ENCODE measurements at regions not wholly inside any gene's neighbourhood (a gene's known extent, or its start where the extent isn't known, plus 50 kb on each side); places are given as distances from the start of the nearest gene placed in this dataset.
A peak's percentile ranks its signal among the peaks of the same experiment; 100 is the strongest.

GRCh38 chr3:159852266-159852665, 136.4 kb upstream of the IL12A start:
- no peaks in the 10 kb centered on the region for H3K9me3 ChIP-seq (ENCODE audit: low read length)
- H3K27me3 ChIP-seq (ENCODE audit: insufficient read depth, low read length), result no peaks in the 10 kb centered on the region
- H3K4me1 ChIP-seq (ENCODE audit: insufficient read depth, low read length), result peaks cover 58% of the 10 kb centered on the region
- H3K36me3 ChIP-seq (ENCODE audit: insufficient read depth, low read length), result no peaks in the 10 kb centered on the region
- peak overlapping the region; percentile 47 for H3K4me3 ChIP-seq (ENCODE audit: low read length)
- peak overlapping the region; percentile 6 for H2AFZ ChIP-seq (ENCODE audit: low read depth, low read length)

DNA sequence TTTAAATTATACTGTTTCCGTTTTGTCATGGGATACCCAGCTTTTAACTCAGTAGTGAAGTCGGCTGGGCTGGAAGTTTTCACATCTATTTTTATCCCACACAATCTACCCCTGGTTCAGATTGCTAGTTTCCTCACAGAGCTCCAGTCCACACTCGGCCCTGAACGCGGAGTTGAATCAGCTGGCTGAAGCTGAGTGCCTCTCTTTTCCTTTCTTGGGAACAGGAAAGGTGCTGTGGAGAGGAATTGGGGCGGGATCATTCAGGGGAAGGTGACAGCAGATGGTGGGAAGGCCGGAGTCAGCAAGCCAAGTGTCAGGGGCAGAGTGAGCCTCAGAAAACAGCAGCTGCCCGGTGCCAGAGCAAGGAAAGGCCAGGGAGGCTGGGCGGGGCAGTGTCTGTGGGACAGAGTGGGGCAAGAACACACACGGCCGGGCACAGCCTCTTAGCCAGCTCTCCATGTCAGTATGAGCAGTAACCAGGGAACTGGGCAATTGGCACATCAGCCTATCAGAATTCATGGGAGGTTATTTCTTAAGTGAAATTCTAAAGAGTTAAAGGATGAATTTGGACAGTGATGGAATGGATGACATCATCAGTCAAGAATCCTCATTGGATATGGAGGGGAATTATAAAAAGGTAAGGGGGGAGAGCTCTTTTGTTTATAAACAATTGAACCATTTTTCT, 135.7 kb upstream of the IL12A start:
- peak overlapping the region; percentile 47 for H3K4me3 ChIP-seq (ENCODE audit: low read length)

GRCh38 chr3:159853506-159853864, 135.2 kb upstream of the IL12A start:
- Histone ChIP-seq H3K4me1 (ENCODE audit: insufficient read depth, low read length) (peaks cover 58% of the 10 kb centered on the region), H2AFZ (ENCODE audit: low read depth, low read length) (no peak overlapping the region), H3K36me3 (ENCODE audit: insufficient read depth, low read length) (no peaks in the 10 kb centered on the region), H3K27me3 (ENCODE audit: insufficient read depth, low read length) (no peaks in the 10 kb centered on the region), H3K9me3 (ENCODE audit: low read length) (no peaks in the 10 kb centered on the region), H3K4me3 (ENCODE audit: low read length) (peak overlapping the region; percentile 47)

More for the DNA sequence above, 135.7 kb upstream of the IL12A start:
- peak overlapping the region; percentile 6 for H2AFZ ChIP-seq (ENCODE audit: low read depth, low read length)
- H3K4me1 ChIP-seq (ENCODE audit: insufficient read depth, low read length), result peaks cover 58% of the 10 kb centered on the region
- H3K9me3 ChIP-seq (ENCODE audit: low read length), result no peaks in the 10 kb centered on the region
- H3K36me3 ChIP-seq (ENCODE audit: insufficient read depth, low read length), result no peaks in the 10 kb centered on the region
- H3K27me3 ChIP-seq (ENCODE audit: insufficient read depth, low read length), result no peaks in the 10 kb centered on the region

- Histone ChIP-seq H2AFZ (ENCODE audit: low read depth, low read length) (no peak overlapping the region), H3K4me3 (ENCODE audit: low read length) (no peak overlapping the region), H3K27me3 (ENCODE audit: insufficient read depth, low read length) (no peaks in the 10 kb centered on the region), H3K9me3 (ENCODE audit: low read length) (no peaks in the 10 kb centered on the region), H3K4me1 (ENCODE audit: insufficient read depth, low read length) (peaks cover 61% of the 10 kb centered on the region), H3K36me3 (ENCODE audit: insufficient read depth, low read length) (no peaks in the 10 kb centered on the region)
Measured at GRCh38 chr3:159854500-159855124, 134.0 kb upstream of the IL12A start.

GRCh38 chr3:159855599-159856346, 132.9 kb upstream of the IL12A start:
- Histone ChIP-seq H3K36me3 (ENCODE audit: insufficient read depth, low read length) (no peaks in the 10 kb centered on the region), H3K4me1 (ENCODE audit: insufficient read depth, low read length) (peaks cover 73% of the 10 kb centered on the region), H3K27me3 (ENCODE audit: insufficient read depth, low read length) (no peaks in the 10 kb centered on the region), H3K4me3 (ENCODE audit: low read length) (no peak overlapping the region), H2AFZ (ENCODE audit: low read depth, low read length) (no peak overlapping the region), H3K9me3 (ENCODE audit: low read length) (no peaks in the 10 kb centered on the region)

GRCh38 chr3:159856590-159857104, 132.0 kb upstream of the IL12A start:
- H3K27me3 ChIP-seq (ENCODE audit: insufficient read depth, low read length), result no peaks in the 10 kb centered on the region
- peaks cover 75% of the 10 kb centered on the region for H3K4me1 ChIP-seq (ENCODE audit: insufficient read depth, low read length)

GRCh38 chr3:159857840-159858239, 130.8 kb upstream of the IL12A start:
- H2AFZ ChIP-seq (ENCODE audit: low read depth, low read length), result no peak overlapping the region
- no peaks in the 10 kb centered on the region for H3K36me3 ChIP-seq (ENCODE audit: insufficient read depth, low read length)
- peaks cover 65% of the 10 kb centered on the region for H3K4me1 ChIP-seq (ENCODE audit: insufficient read depth, low read length)

More at GRCh38 chr3:159856590-159857104, 132.0 kb upstream of the IL12A start:
- H3K4me3 ChIP-seq (ENCODE audit: low read length), result no peak overlapping the region
- H3K9me3 ChIP-seq (ENCODE audit: low read length), result no peaks in the 10 kb centered on the region
- H2AFZ ChIP-seq (ENCODE audit: low read depth, low read length), result no peak overlapping the region
- no peaks in the 10 kb centered on the region for H3K36me3 ChIP-seq (ENCODE audit: insufficient read depth, low read length)

GRCh38 chr3:159858650-159859049, 130.0 kb upstream of the IL12A start:
- Histone ChIP-seq H3K4me3 (ENCODE audit: low read length) (no peak overlapping the region), H3K36me3 (ENCODE audit: insufficient read depth, low read length) (no peaks in the 10 kb centered on the region), H3K9me3 (ENCODE audit: low read length) (no peaks in the 10 kb centered on the region), H3K27me3 (ENCODE audit: insufficient read depth, low read length) (no peaks in the 10 kb centered on the region), H2AFZ (ENCODE audit: low read depth, low read length) (no peak overlapping the region), H3K4me1 (ENCODE audit: insufficient read depth, low read length) (peaks cover 57% of the 10 kb centered on the region)

More at GRCh38 chr3:159857840-159858239, 130.8 kb upstream of the IL12A start:
- H3K27me3 ChIP-seq (ENCODE audit: insufficient read depth, low read length), result no peaks in the 10 kb centered on the region
- no peak overlapping the region for H3K4me3 ChIP-seq (ENCODE audit: low read length)
- H3K9me3 ChIP-seq (ENCODE audit: low read length), result no peaks in the 10 kb centered on the region

- Histone ChIP-seq H3K4me1 (ENCODE audit: insufficient read depth, low read length) (peaks cover 49% of the 10 kb centered on the region), H2AFZ (ENCODE audit: low read depth, low read length) (no peak overlapping the region), H3K4me3 (ENCODE audit: low read length) (no peak overlapping the region), H3K27me3 (ENCODE audit: insufficient read depth, low read length) (no peaks in the 10 kb centered on the region), H3K9me3 (ENCODE audit: low read length) (no peaks in the 10 kb centered on the region), H3K36me3 (ENCODE audit: insufficient read depth, low read length) (no peaks in the 10 kb centered on the region)
Measured at GRCh38 chr3:159859424-159859823, 129.2 kb upstream of the IL12A start.

GRCh38 chr3:159859836-159860235, 128.8 kb upstream of the IL12A start:
- H3K9me3 ChIP-seq (ENCODE audit: low read length), result no peaks in the 10 kb centered on the region
- H2AFZ ChIP-seq (ENCODE audit: low read depth, low read length), result no peak overlapping the region
- no peak overlapping the region for H3K4me3 ChIP-seq (ENCODE audit: low read length)
- H3K36me3 ChIP-seq (ENCODE audit: insufficient read depth, low read length), result no peaks in the 10 kb centered on the region
- no peaks in the 10 kb centered on the region for H3K27me3 ChIP-seq (ENCODE audit: insufficient read depth, low read length)
- peaks cover 45% of the 10 kb centered on the region for H3K4me1 ChIP-seq (ENCODE audit: insufficient read depth, low read length)

GRCh38 chr3:159860269-159861116, 128.1 kb upstream of the IL12A start:
- H3K36me3 ChIP-seq (ENCODE audit: insufficient read depth, low read length), result no peaks in the 10 kb centered on the region
- H3K27me3 ChIP-seq (ENCODE audit: insufficient read depth, low read length), result no peaks in the 10 kb centered on the region
- no peaks in the 10 kb centered on the region for H3K9me3 ChIP-seq (ENCODE audit: low read length)
- H2AFZ ChIP-seq (ENCODE audit: low read depth, low read length), result no peak overlapping the region
- H3K4me3 ChIP-seq (ENCODE audit: low read length), result no peak overlapping the region
- peaks cover 43% of the 10 kb centered on the region for H3K4me1 ChIP-seq (ENCODE audit: insufficient read depth, low read length)

DNA sequence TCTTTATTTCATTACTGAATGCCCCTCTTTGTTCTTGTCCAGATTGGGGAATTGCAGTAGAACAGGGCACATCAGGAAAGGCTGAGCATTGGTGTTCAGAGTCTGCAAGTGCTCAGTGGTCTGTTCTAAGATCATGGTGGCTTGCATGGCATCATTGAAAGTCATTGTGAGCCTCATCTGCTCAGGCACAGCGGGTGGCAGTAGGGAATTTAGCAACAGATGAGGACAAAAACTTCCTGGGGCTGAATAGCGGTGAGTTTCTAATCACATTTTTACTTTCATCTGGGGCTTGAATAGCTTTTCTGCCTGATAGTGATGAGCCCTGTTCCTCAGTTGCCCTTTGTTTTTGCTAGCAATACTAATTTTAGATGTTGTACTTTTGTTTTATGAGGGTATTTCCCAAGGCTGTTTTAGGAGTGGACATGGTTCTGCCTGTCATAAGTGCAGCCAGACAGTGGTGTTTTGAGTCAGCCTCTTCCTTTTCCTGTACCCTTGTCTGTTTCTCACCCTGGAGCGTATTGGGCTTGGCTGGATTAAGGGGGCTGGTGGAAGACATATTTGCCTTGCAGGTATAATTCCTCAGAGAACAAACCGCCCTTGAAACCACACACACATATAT, 127.2 kb upstream of the IL12A start:
- no peak overlapping the region for H3K4me3 ChIP-seq (ENCODE audit: low read length)
- H3K4me1 ChIP-seq (ENCODE audit: insufficient read depth, low read length), result peaks cover 33% of the 10 kb centered on the region
- H3K36me3 ChIP-seq (ENCODE audit: insufficient read depth, low read length), result peaks cover under 1% of the 10 kb centered on the region
- no peak overlapping the region for H2AFZ ChIP-seq (ENCODE audit: low read depth, low read length)
- no peaks in the 10 kb centered on the region for H3K9me3 ChIP-seq (ENCODE audit: low read length)
- H3K27me3 ChIP-seq (ENCODE audit: insufficient read depth, low read length), result no peaks in the 10 kb centered on the region

Measured in neuron (in vitro differentiated cells).